Testis (tissue), 2 donors: ENCODE measurements at regions not wholly inside any gene's neighbourhood (a gene's known extent, or its start where the extent isn't known, plus 50 kb on each side); places are given as distances from the start of the nearest gene placed in this dataset.

ENCODE experiments used
- DNase-seq: peaks from one replicate; pipeline ENCODE4 v3.0.0-alpha.2; 2019
- H3K27ac ChIP-seq, 2 donors: fragments of 200-600 bp; sonication (generic); one replicate each; pipeline ENCODE4 v1.5.1; 2019
- H3K27me3 ChIP-seq: fragments of 200-600 bp; sonication (generic); one replicate; pipeline ENCODE4 v1.5.1; 2019
- H3K36me3 ChIP-seq: fragments of 200-600 bp; sonication (generic); one replicate; pipeline ENCODE4 v1.5.1; 2017; ENCODE audit warnings: low read depth; ENCODE audit errors: missing control alignments
- H3K4me1 ChIP-seq: fragments of 200-600 bp; sonication (generic); one replicate; pipeline ENCODE4 v1.5.1; 2019
- H3K4me3 ChIP-seq, 2 donors: fragments of 200-600 bp; sonication (generic); one replicate each; pipeline ENCODE4 v1.5.1; 2017 to 2019
- H3K9me3 ChIP-seq: fragments of 200-600 bp; sonication (generic); one replicate; pipeline ENCODE4 v1.5.1; 2017
- POLR2A ChIP-seq: fragments of 450-650 bp; IDR thresholded peaks from one replicate; pipeline ENCODE4 v1.6.1; 2017; ENCODE audit warnings: antibody characterized with exemption, mild to moderate bottlenecking, moderate library complexity
- WGBS, 2 donors: methylation state at CpG; one replicate each; pipeline ENCODE4 v1.1.5; 2018; 5-methylcytosine and 5-hydroxymethylcytosine counted together
- intact Hi-C: fragments of 100-400 bp; cut with DNase I; formaldehyde crosslinking; loops from one replicate; pipeline ENCODE4 v1.15.1; 2023; ENCODE audit warnings: low total_unique reads
- TF ChIP-seq, protein P1 (sequence below), 3 experiments: fragments of 450-650 bp in 2 of 3; fragments of 200-600 bp in 1 of 3; sonication (generic) in 1 of 3; IDR thresholded peaks; one replicate each; pipeline ENCODE4 v1.5.1; 2016 to 2019; ENCODE audit warnings: antibody characterized with exemption in 3 of 3, mild to moderate bottlenecking in 2 of 3, moderate library complexity in 1 of 3

DNA sequence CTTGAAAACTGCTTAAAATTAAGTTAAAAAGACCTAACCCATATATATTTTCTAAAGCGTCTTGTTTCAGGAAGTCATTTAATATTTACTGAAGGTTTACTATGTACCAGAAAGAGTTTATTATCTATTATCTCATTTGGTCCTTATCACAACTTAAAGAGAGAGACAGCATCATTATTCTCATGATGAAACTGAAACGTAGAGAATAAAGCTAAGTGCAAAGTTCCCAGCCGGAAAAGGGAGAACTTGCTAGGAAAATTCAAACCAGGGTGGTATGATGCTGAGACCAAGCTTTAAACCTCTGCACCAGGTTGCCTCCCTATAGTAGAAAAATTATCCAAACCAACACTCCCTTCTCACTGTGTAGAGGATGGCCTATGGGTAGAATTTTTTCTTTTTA lies 207.7 kb upstream of the BMPER start:
- Histone ChIP-seq H3K36me3 (no peaks in the 10 kb centered on the region), H3K4me1 (no peaks in the 10 kb centered on the region), H3K9me3 (no peaks in the 10 kb centered on the region), H3K27ac (no peak overlapping the region), H3K27me3 (no peaks in the 10 kb centered on the region), H3K4me3 (no peak overlapping the region)
- 65 to 83% methylated on average over 3 of the region's 3 CpGs for WGBS, 2 donors
- intact Hi-C loops = no loop called here
- TF ChIP-seq POLR2A = no peak
- DNase-seq = no peak

DNA sequence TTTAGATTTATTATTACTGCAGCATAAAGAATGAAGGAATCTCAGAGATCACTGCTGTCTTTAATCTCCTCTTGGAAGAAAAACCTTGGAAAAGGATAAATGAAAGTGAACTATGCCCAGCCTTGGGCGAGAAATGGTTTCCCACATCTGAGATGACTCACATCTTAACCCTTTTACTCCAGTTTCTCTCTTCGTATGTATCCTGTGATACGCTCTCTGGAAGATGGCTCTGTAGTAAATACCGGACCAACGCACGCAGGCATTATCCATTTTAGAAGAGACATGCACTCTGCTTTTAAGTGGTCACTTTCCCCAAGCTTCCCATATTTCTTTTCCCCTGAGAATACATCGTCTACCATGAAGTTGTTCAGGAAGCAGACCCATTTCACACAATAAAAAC lies 207.3 kb upstream of the BMPER start:
- Histone ChIP-seq H3K4me1 (no peaks in the 10 kb centered on the region), H3K27me3 (no peaks in the 10 kb centered on the region), H3K9me3 (no peaks in the 10 kb centered on the region), H3K27ac (no peak overlapping the region), H3K36me3 (no peaks in the 10 kb centered on the region), H3K4me3 (no peak overlapping the region)
- 91 to 95% methylated on average over 7 of the region's 7 CpGs for WGBS, 2 donors
- no peak for DNase-seq
- TF ChIP-seq, protein P1, sequence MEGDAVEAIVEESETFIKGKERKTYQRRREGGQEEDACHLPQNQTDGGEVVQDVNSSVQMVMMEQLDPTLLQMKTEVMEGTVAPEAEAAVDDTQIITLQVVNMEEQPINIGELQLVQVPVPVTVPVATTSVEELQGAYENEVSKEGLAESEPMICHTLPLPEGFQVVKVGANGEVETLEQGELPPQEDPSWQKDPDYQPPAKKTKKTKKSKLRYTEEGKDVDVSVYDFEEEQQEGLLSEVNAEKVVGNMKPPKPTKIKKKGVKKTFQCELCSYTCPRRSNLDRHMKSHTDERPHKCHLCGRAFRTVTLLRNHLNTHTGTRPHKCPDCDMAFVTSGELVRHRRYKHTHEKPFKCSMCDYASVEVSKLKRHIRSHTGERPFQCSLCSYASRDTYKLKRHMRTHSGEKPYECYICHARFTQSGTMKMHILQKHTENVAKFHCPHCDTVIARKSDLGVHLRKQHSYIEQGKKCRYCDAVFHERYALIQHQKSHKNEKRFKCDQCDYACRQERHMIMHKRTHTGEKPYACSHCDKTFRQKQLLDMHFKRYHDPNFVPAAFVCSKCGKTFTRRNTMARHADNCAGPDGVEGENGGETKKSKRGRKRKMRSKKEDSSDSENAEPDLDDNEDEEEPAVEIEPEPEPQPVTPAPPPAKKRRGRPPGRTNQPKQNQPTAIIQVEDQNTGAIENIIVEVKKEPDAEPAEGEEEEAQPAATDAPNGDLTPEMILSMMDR (IDR thresholded peaks at IDR 0.05) = no peak
- no peak for TF ChIP-seq POLR2A
- intact Hi-C loops = no loop called here

DNA sequence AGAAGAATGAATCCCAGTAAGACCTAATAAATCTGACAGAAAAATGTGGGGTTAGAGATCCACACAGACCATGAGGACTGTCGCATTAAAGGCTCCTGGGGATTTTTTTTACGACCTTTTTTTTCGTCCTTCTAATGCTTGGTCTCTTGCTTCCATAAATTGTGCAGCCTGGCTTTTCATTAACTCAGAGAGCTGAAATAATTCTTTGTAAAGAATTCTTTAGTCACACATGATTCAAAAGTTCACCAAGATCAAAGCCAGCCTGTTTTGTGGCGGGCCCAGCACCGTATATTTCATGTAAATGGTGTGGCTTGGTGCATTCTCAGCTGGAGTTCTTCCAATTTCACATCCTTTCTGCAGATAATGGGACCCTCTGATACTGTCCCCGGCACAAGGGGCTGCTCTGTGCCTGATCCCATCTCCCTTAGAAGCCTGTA lies 206.6 kb upstream of the BMPER start:
- TF ChIP-seq, protein P1 (IDR thresholded peaks at IDR 0.05) = no peak
- TF ChIP-seq POLR2A = no peak
- DNase-seq = no peak
- no peak overlapping the region for H3K27ac ChIP-seq
- intact Hi-C loops = no loop called here
- WGBS, 2 donors = 88 to 91% methylated on average over 5 to 6 of the region's 6 CpGs
- no peaks in the 10 kb centered on the region for H3K36me3 ChIP-seq
- no peaks in the 10 kb centered on the region for H3K27me3 ChIP-seq
- H3K4me3 ChIP-seq = no peak overlapping the region
- no peaks in the 10 kb centered on the region for H3K4me1 ChIP-seq
- no peaks in the 10 kb centered on the region for H3K9me3 ChIP-seq

DNA sequence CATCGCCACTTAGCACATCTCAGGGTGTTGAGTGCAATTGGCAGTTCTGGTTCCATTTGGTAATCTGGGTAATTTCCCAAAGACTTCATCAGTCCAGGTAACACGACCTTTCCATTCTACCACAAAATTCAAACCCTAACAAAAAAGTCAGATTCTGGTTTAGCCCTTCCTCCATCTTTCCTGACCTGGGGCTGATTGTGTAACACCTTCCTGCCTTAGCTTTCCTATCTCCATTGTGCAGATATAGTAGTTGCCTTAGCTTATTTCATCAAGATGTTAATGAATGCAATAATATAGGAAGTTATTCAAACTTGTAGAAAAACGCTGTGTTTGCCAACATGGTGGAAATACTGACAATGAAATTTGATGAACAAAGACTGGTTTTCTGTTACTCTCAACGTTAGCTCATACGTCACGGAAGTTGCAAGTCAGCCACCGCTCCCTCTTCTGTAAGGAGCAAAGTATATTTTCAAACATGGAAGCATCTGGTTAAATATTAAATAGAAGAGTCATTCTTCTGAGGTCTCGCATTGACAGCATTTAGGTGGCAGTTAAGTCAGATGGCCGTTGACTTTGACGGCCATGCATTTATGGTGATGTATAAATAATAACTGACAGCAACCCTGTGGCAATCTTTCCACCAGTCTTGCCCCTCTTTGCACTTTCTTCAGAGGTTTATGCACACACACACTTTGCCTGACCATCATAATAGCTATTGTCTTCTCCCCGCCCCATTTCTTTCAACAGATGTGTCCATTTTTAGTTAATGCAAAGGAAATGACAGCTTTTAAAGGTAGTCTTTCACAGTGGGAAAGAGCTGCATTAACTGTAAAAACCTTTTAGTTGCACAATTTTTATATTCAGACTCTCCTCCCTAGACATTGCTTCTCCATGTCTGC lies 205.1 kb upstream of the BMPER start:
- TF ChIP-seq, protein P1 (IDR thresholded peaks at IDR 0.05) = no peak
- TF ChIP-seq POLR2A = no peak
- 80 to 82% methylated on average over 11 of the region's 11 CpGs for WGBS, 2 donors
- H3K9me3 ChIP-seq = no peaks in the 10 kb centered on the region

DNA sequence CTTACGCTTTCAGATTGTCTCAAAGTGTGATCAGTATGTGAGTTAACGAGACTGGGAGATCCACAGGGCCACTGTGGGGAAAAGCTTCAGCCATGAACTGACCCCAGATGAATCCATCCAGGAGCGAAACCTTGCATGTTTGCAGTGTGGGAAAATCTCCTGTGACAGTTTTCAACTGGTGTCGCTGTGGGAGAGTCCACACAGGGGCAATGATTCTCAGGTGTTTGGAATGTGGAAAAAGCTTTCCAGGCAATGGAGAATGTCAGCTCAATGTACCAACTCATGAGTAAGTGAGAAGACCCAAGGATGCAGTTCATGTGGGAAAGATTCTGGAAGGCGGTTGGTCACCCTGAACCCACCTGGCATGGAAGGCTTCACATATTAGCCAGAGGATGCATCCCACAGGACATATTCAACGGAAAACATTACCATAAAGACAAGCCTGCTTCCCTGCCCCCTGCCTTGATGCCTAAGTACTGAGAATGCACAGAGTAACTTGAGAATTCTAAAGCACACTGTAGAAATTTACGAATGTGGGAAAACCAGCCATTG lies 204.1 kb upstream of the BMPER start:
- H3K36me3 ChIP-seq = no peaks in the 10 kb centered on the region
- intact Hi-C loops = no loop called here
- no peaks in the 10 kb centered on the region for H3K27me3 ChIP-seq
- H3K9me3 ChIP-seq = no peaks in the 10 kb centered on the region
- TF ChIP-seq, protein P1 (IDR thresholded peaks at IDR 0.05) = no peak
- TF ChIP-seq POLR2A = no peak
- no peak overlapping the region for H3K4me3 ChIP-seq
- H3K27ac ChIP-seq = no peak overlapping the region
- no peaks in the 10 kb centered on the region for H3K4me1 ChIP-seq
- DNase-seq = no peak
- WGBS, 2 donors = 76 to 82% methylated on average over 7 of the region's 7 CpGs

More for the DNA sequence above, 205.1 kb upstream of the BMPER start:
- no peak overlapping the region for H3K4me3 ChIP-seq
- no peak overlapping the region for H3K27ac ChIP-seq
- no peaks in the 10 kb centered on the region for H3K4me1 ChIP-seq
- intact Hi-C loops = no loop called here
- DNase-seq = no peak
- H3K36me3 ChIP-seq = no peaks in the 10 kb centered on the region
- H3K27me3 ChIP-seq = no peaks in the 10 kb centered on the region
